ENCODE measurements at regions not wholly inside any gene's neighbourhood (a gene's known extent, or its start where the extent isn't known, plus 50 kb on each side); places are given as distances from the start of the nearest gene placed in this dataset.
"Not testable (repeated sequence)": the region's sequence is repeated elsewhere in the genome, so short reads cannot be mapped to it uniquely, and the experiment has no call there.

DNA sequence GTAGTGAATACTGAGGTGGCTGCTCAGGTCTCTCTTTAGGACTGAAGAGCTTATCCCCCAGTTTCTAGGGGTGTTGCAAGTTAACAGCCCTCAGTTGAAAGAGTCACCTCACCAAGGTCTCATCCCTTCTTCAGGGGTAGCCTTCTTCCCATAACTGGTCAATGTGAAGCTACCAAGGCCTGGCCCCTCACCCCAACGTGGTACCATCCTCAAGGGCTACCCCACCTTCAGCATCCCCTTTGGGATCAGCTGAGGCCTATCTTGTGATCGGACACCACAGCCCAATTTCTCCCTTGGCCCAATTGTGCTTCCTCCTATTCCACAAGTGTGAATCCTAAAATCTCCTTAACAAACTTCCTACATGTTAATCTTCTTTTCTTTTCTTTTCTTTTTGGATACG lies 289.5 kb upstream of the MKLN1 start:
- Mint-ChIP-seq H3K4me1 (ENCODE audit: low read depth in 2 of 2) (peaks cover 60 to 76% of the 10 kb centered on the region in 2 donors), H3K27me3 (no peaks in the 10 kb centered on the region), H3K27ac (peak overlapping the region; percentile 70 to 83), H3K9me3 (no peaks in the 10 kb centered on the region), H3K36me3 (peaks cover 4% of the 10 kb centered on the region), H3K4me3 (peak overlapping the region; percentile 10)
- DNase-seq (ENCODE audit: low spot score), result no peak
- peak in 1 of 2 donors; percentile 41 for ATAC-seq

DNA sequence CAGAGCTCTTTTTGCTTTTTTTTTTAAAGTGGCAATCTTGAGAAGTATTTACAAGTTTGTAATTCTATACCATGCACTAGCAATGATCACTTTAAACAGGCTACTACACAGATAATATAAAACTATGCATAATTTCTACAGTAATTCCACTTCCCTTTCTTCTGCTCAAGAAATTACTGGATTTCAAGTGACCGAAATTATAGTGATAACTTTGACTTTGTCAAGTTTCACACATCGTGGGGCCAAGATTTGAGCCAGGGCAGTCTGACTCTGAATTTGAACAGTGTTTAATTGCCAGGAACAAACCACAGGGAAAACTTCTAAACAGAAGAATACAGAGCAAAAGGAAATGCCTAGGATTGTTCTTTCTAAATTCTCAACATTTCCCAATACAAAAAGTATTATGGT lies 288.3 kb upstream of the MKLN1 start:
- peaks cover 2% of the 10 kb centered on the region for H3K36me3 Mint-ChIP-seq

DNA sequence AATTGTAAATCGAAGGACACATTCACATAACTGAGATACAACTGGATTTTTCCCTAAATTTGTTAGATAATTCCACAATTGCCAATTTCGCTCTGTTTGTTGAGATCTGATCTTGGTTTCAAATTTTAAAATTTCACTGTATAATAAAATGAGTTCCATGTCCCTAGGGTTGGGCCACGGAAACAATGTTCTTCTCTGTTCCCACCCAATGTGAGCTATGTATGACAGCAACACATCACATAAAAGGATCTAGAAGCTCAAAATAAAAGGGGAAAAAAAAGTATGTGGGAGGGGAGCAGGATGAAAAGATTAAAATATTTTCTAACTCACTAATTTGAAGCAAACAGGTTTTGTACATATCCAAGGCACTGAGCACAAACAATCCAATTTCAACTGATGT lies 287.8 kb upstream of the MKLN1 start:
- ATAC-seq (no peak), DNase-seq (ENCODE audit: low spot score) (no peak)
- peaks cover 47 to 63% of the 10 kb centered on the region in 2 donors for H3K4me1 Mint-ChIP-seq (ENCODE audit: low read depth in 2 of 2)
- H3K27ac Mint-ChIP-seq, result peak overlapping the region; percentile 70 to 83
- peak overlapping the region; percentile 19 for H3K4me3 Mint-ChIP-seq
- H3K27me3 Mint-ChIP-seq, result no peaks in the 10 kb centered on the region
- no peaks in the 10 kb centered on the region for H3K9me3 Mint-ChIP-seq
- no peaks in the 10 kb centered on the region for H3K36me3 Mint-ChIP-seq

More for the DNA sequence above, 288.3 kb upstream of the MKLN1 start:
- peak overlapping the region; percentile 70 to 83 for H3K27ac Mint-ChIP-seq
- H3K9me3 Mint-ChIP-seq, result no peaks in the 10 kb centered on the region
- DNase-seq (ENCODE audit: low spot score), result no peak
- peak overlapping the region; percentile 19 for H3K4me3 Mint-ChIP-seq
- peaks cover 51 to 65% of the 10 kb centered on the region in 2 donors for H3K4me1 Mint-ChIP-seq (ENCODE audit: low read depth in 2 of 2)
- no peaks in the 10 kb centered on the region for H3K27me3 Mint-ChIP-seq
- no peak for ATAC-seq

DNA sequence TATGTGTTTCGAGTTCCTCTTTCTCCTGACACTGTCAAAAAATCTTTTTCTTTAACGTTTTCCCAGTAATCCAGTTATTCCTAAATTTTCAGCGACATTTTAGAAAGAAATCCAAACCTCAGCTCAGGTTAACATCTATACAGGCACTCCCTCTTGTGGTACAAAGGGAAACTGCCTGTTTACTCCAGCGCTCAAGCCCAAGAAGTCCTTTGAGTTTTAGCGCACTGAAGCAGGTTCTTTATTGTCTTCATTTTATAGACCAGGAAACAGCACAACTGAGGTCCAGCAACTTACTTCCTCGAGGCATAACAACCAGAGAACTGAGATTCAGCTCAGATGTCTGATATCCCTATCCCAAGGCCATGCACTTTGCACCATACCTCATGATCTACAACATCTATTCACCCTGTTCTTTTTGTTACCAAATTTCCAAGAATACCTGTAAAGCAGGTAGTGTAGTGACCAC lies 287.2 kb upstream of the MKLN1 start:
- Mint-ChIP-seq H3K9me3 (no peaks in the 10 kb centered on the region), H3K27ac (peak overlapping the region; percentile 70 to 83), H3K4me3 (peak overlapping the region; percentile 68), H3K27me3 (no peaks in the 10 kb centered on the region), H3K4me1 (ENCODE audit: low read depth in 2 of 2) (peaks cover 45 to 63% of the 10 kb centered on the region in 2 donors), H3K36me3 (peaks cover 2% of the 10 kb centered on the region)
- DNase-seq (ENCODE audit: low spot score), result no peak
- ATAC-seq, result peak; percentile 67 to 79

DNA sequence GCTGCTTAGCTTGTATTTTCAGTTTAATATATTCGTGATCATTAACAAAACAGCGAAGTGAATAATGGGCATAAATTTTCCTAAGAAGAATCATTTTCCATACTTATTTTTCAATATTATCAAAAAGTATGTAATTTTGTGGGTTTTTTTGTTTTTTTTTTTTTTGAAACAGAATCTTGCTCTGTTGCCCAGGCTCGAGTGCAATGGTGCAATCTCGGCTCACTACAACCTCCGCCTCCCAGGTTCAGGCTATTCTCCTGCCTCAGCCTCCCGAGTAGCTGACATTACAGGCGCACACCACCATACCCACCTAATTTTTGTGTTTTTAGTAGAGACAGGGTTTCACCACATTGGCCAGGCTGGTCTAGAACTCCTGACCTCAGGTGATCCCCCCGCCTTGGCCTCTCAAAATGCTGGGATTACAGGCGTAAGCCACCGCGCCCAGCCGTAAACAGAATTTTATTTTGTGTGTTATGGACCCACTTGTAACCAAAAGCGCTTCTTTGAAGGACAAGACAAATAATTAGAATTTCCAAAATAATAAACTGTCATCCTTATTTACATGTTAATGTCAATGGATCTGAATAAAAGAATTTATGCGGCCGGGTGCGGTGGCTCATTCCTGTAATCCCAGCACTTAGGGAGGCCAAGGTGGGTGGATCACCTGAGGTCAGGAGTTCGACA lies 286.5 kb upstream of the MKLN1 start:
- ATAC-seq; DNase-seq (ENCODE audit: low spot score); H3K36me3 Mint-ChIP-seq; H3K9me3 Mint-ChIP-seq; H3K4me3 Mint-ChIP-seq; H3K27me3 Mint-ChIP-seq: not testable (repeated sequence)
- peak overlapping the region; percentile 70 to 83 for H3K27ac Mint-ChIP-seq
- H3K4me1 Mint-ChIP-seq (ENCODE audit: low read depth in 2 of 2), result peaks cover 47 to 65% of the 10 kb centered on the region in 2 donors

DNA sequence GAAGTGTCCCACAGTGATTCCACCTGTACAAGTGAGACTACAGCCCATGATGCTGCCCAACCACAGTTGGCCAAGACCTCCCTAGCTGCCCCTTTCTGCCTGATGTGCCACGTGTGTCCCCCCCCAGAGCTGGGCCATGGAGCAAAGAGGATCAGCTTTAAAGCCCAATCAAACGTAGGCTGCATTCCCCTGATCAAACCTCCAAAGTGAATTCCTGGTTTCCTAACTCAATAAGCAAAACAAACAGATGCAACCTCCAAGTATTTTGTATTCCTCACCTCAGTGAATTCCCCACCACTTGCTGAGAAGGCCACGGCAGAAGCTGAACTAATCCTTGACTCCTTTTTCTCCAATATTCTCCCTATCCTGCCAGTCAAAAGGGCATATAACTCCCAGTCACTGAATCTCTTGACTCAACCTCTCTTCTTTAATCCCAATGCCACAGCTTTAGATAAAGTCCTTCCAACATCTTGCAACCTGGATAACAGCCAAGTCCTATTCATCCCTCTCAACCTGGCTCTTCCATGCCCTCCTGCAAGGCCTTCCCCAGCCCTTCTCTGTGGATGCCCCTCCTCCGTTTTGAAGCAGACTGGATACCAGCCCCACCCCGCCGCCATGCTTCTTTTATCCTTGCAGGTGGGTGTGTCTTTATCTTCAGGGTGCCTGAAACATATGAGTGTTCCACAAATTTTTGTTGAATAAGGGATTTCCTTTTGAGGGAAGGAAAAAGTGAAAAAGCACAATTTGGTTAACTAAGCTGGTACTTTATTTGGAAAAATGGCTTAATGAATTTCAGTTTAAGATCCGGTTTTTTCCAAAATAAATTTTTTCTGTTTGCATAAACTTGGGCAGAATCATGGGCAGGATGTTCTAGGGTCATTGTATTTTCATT lies 285.2 kb upstream of the MKLN1 start:
- no peak for ATAC-seq
- H3K36me3 Mint-ChIP-seq, result peaks cover 8% of the 10 kb centered on the region
- no peaks in the 10 kb centered on the region for H3K9me3 Mint-ChIP-seq
- no peak overlapping the region for H3K4me3 Mint-ChIP-seq
- H3K27ac Mint-ChIP-seq, result peak overlapping the region; percentile 19 to 24
- peaks cover 47 to 66% of the 10 kb centered on the region in 2 donors for H3K4me1 Mint-ChIP-seq (ENCODE audit: low read depth in 2 of 2)
- DNase-seq (ENCODE audit: low spot score), result no peak
- H3K27me3 Mint-ChIP-seq, result no peaks in the 10 kb centered on the region

DNA sequence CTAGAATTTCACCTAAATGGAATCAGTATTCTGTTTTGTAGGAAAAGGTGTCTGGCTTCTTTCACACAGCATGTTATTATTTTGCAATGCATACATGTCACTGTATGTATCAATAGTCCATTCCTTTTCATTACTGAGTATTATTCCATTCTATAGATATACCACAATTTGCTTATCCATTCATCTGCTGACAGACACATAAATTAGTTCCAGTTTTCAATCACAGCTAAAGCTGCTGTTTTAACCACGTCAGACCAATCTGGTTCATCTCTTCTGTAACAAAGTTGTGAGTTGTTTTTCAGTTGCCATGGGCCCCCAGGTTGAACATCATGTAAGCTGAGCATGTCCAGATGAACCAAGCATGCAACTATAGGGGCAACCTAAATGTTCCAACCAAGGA lies 282.1 kb upstream of the MKLN1 start:
- peaks cover 14% of the 10 kb centered on the region for H3K36me3 Mint-ChIP-seq
- peak overlapping the region; percentile 38 to 45 for H3K27ac Mint-ChIP-seq
- no peaks in the 10 kb centered on the region for H3K9me3 Mint-ChIP-seq
- H3K4me3 Mint-ChIP-seq, result no peak overlapping the region
- no peaks in the 10 kb centered on the region for H3K27me3 Mint-ChIP-seq
- no peak for DNase-seq (ENCODE audit: low spot score)
- H3K4me1 Mint-ChIP-seq (ENCODE audit: low read depth in 2 of 2), result peaks cover 45 to 66% of the 10 kb centered on the region in 2 donors
- no peak for ATAC-seq

DNA sequence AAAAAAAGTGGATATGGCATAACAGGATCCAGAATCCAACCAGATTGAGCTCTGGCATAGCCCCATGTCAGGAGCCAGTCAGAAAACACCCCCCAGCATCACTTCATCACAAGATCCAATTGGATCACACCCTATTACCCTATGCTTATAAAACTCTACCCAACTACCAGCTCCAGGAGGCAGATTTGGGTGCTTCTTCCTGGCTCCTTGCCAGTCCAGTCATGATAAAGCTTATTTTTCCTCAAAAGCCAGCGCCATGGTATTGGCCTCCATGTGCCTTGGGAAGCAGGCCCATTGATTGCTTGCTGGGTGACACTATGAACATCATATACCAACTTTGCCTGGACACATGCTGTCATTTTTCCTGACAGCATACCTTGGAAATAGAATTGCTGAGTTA lies 281.4 kb upstream of the MKLN1 start:
- H3K27ac Mint-ChIP-seq, result peak overlapping the region; percentile 39 to 45
- peaks cover 14% of the 10 kb centered on the region for H3K36me3 Mint-ChIP-seq
- H3K4me3 Mint-ChIP-seq, result no peak overlapping the region

DNA sequence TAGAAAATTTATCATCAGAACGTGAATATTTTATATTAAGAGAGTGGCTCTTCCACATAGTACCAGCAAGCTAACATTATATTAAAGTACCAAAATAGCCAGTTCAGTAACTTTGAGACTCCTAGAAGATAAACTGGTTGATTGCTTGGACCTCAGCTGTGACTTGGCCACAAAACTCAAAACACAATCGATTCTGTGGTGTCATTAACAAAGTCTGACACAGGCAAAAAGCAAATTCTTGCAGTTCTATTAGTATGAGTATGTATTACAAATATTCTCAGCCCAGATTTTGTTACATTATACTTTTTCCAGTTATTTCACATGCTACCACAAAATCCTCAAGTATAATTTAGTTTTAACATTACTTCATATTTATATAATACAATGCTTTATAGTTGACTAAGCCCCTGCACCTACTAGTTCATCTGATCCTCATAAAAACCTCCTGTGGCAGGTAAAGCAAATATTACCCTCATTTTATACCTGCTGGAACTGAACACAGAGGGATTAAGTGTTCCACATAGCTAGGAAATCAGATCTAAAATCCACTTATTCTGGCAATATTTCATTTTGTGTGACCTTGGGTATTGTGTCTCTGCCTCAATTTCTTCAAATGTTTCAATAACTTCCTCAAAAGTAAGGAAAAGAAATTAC lies 279.9 kb upstream of the MKLN1 start:
- H3K27me3 Mint-ChIP-seq, result no peaks in the 10 kb centered on the region
- DNase-seq (ENCODE audit: low spot score) (no peak), ATAC-seq (no peak)
- H3K27ac Mint-ChIP-seq, result peak overlapping the region; percentile 73 to 85
- no peaks in the 10 kb centered on the region for H3K9me3 Mint-ChIP-seq
- peaks cover 14% of the 10 kb centered on the region for H3K36me3 Mint-ChIP-seq
- peaks cover 38 to 55% of the 10 kb centered on the region in 2 donors for H3K4me1 Mint-ChIP-seq (ENCODE audit: low read depth in 2 of 2)
- H3K4me3 Mint-ChIP-seq, result no peak overlapping the region

More for the DNA sequence above, 281.4 kb upstream of the MKLN1 start:
- no peaks in the 10 kb centered on the region for H3K27me3 Mint-ChIP-seq
- no peak for DNase-seq (ENCODE audit: low spot score)
- ATAC-seq, result no peak
- H3K4me1 Mint-ChIP-seq (ENCODE audit: low read depth in 2 of 2), result peaks cover 44 to 65% of the 10 kb centered on the region in 2 donors
- H3K9me3 Mint-ChIP-seq, result no peaks in the 10 kb centered on the region

DNA sequence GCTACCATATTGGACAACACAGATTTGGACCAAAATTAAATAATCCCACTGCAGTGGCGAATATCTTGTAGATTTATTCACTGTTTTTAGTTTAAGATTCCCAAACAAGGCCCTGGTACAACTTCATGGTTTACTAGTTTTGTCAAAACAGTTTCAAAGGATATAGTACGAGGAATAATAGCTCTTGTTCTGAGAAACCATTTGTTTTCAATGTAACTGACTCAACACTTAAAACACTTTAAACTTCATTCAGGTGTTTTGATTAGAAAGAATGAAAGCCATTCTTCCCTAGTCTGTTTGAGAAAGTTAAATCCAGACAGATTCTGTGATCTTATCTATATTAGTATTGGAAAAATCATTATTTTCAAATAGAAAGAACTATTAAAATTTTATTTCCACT lies 276.4 kb upstream of the MKLN1 start:
- DNase-seq (ENCODE audit: low spot score), result no peak
- ATAC-seq, result no peak
- no peaks in the 10 kb centered on the region for H3K27me3 Mint-ChIP-seq
- H3K4me3 Mint-ChIP-seq, result no peak overlapping the region
- no peak overlapping the region for H3K27ac Mint-ChIP-seq
- no peaks in the 10 kb centered on the region for H3K9me3 Mint-ChIP-seq
- H3K36me3 Mint-ChIP-seq, result peaks cover 13% of the 10 kb centered on the region
- peaks cover 47 to 57% of the 10 kb centered on the region in 2 donors for H3K4me1 Mint-ChIP-seq (ENCODE audit: low read depth in 2 of 2)

DNA sequence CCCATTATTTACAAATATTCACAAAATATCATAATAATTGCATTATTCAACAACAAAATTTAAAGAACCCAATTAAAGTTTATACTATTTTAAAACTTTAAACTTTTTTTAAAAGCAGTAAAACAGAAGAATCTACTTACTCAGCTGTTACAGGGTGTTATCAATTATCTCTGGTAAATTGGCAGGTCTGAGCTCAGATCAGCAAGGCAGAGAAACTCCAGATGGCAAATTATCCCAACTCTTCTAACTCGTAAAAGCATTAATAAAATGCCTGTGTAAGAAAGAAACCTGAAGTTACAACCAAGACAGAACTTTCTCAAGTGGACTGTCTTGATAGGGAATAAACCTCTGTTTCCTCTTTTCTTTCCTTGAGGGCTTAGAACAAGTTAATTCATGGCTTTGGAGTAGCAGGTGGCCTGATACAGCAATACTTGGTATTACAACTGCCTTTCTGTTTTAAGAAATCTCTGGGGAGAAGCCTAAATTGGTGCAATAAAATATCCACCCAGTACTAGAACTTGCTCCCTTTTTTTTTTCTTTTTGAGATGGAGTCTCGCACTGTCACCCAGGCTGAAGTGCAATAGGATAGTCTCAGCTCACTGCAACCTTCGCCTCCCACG lies 275.3 kb upstream of the MKLN1 start:
- DNase-seq (ENCODE audit: low spot score), result no peak
- Mint-ChIP-seq H3K36me3 (peaks cover 11% of the 10 kb centered on the region), H3K4me1 (ENCODE audit: low read depth in 2 of 2) (peaks cover 48 to 58% of the 10 kb centered on the region in 2 donors), H3K4me3 (no peak overlapping the region), H3K9me3 (no peaks in the 10 kb centered on the region), H3K27me3 (no peaks in the 10 kb centered on the region), H3K27ac (no peak overlapping the region)
- ATAC-seq, result no peak

DNA sequence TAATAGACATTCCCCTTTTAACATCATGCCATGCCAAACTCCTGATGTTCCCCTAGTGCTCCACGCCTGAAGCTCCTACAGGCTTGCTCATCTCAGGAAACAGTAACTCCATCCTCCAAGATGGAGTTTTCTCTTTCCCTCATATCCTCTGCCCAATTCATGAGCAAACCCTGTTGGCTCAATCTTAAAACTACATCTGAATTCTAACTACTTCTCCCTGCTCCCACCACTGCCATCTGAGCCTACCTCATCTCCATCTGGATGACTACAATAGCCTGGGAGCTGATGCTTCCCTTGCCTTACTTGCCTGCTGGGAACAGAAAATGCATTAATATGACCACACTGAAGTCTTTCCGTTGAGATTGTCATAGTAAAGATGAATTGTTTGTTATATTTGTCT lies 271.7 kb upstream of the MKLN1 start:
- no peak for DNase-seq (ENCODE audit: low spot score)
- H3K27ac Mint-ChIP-seq, result peak overlapping the region; percentile 86 to 99
- H3K4me1 Mint-ChIP-seq (ENCODE audit: low read depth in 2 of 2), result peaks cover 37 to 51% of the 10 kb centered on the region in 2 donors
- H3K9me3 Mint-ChIP-seq, result no peaks in the 10 kb centered on the region
- H3K4me3 Mint-ChIP-seq, result peak overlapping the region; percentile 48
- ATAC-seq, result no peak
- peaks cover 5% of the 10 kb centered on the region for H3K36me3 Mint-ChIP-seq
- H3K27me3 Mint-ChIP-seq, result no peaks in the 10 kb centered on the region

DNA sequence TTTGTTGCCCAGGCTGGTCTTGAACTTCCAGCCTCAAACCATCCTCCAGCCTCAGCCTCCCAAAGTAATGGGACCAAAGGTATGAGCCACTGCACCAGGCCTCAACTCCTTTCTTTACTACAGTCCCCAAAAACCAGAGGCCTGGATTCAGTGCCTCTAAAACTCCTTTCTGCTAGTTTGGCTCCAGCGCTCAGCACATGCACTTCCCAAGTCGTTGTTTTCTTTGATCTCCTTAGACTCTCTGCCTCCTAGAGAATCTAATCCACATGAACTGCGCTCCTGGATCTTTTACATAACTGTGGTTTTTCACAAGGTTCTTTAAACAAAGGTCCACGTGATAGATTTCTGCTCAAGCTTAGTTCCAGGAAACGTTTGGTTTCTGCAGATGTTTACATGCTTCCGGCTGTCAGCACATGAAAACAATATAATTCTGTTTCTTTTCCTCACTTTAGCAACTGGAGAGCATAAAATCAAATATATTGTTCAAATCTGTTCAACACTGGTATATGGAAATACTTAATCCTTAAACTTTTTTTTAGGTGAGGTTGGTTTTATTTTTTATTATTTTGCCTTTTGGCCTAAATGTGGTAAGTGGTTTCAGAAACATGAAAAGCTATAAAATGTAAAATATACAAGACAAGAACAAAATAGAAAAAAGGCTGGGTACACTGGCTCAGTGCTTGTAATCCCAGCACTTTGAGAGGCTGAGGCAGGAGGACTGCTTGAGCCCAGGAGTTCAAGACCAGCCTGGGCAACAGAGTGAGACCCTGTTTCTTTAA lies 270.5 kb upstream of the MKLN1 start:
- DNase-seq (ENCODE audit: low spot score), result no peak
- Mint-ChIP-seq H3K9me3 (no peaks in the 10 kb centered on the region), H3K27ac (peak overlapping the region; percentile 86 to 99), H3K4me1 (ENCODE audit: low read depth in 2 of 2) (peaks cover 37 to 54% of the 10 kb centered on the region in 2 donors), H3K36me3 (peaks cover 5% of the 10 kb centered on the region), H3K4me3 (peak overlapping the region; percentile 71), H3K27me3 (no peaks in the 10 kb centered on the region)
- peak; percentile 76 to 78 for ATAC-seq
